Subcutaneous abdominal adipose tissue (tissue), 5 donors: ENCODE measurements at regions not wholly inside any gene's neighbourhood (a gene's known extent, or its start where the extent isn't known, plus 50 kb on each side); places are given as distances from the start of the nearest gene placed in this dataset.

ENCODE experiments used
- H3K27ac ChIP-seq: one replicate; pipeline ENCODE4 v1.7.0; 2013; ENCODE audit warnings: low read depth, mild to moderate bottlenecking, inconsistent platforms, low read length, moderate library complexity
- H3K27me3 ChIP-seq, 5 donors: one replicate each; pipeline ENCODE4 v1.7.0; 2013; ENCODE audit warnings: low read length in 5 of 5, inconsistent platforms in 1 of 5; ENCODE audit not compliant: control insufficient read depth in 5 of 5, insufficient read depth in 4 of 5
- H3K36me3 ChIP-seq, 5 donors: one replicate each; pipeline ENCODE4 v1.7.0; 2013; ENCODE audit warnings: low read length in 5 of 5; ENCODE audit not compliant: control insufficient read depth in 5 of 5, insufficient read depth in 5 of 5
- H3K4me1 ChIP-seq, 5 donors: one replicate each; pipeline ENCODE4 v1.7.0; 2013; ENCODE audit warnings: low read length in 5 of 5, mild to moderate bottlenecking in 3 of 5, moderate library complexity in 1 of 5; ENCODE audit not compliant: control insufficient read depth in 5 of 5, insufficient read depth in 5 of 5
- H3K4me3 ChIP-seq, 5 donors: one replicate each; pipeline ENCODE4 v1.7.0; 2013; ENCODE audit warnings: low read length in 5 of 5, low read depth in 1 of 5
- H3K9ac ChIP-seq, 5 donors: one replicate each; pipeline ENCODE4 v1.7.0; 2013; ENCODE audit warnings: low read length in 5 of 5, mild to moderate bottlenecking in 4 of 5, moderate library complexity in 3 of 5
- H3K9me3 ChIP-seq, 5 donors: one replicate each; pipeline ENCODE4 v1.7.0; 2013; ENCODE audit warnings: low read length in 5 of 5; ENCODE audit not compliant: control insufficient read depth in 5 of 5
- donor health status: healthy.
- donor health status: healthy.
- donor health status: healthy.
- donor health status: healthy.
- donor health status: healthy.

DNA sequence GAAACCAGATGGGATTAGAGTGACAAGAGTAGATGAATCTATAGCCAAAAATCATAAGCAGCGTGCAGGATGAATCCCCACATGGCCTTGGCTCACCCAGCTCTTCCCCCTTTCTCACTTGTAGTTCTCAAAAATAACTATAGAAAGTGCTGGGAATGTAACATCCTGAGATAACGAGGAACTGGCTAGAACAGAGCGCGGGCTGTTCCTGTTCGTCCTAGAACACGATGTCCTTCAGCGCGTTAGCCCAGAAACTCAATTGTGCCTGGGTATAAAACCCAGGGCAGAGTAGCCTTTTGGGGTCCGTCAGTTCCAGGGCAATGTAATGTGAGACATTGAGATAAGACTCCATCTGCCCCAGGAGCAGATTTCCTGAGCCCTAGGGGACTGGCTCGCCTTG lies 326.2 kb downstream of the TSHZ3 start:
- no peak overlapping the region for H3K9ac ChIP-seq
- peaks cover 0 to 3% (median 0%) of the 10 kb centered on the region in 5 donors for H3K27me3 ChIP-seq
- no peak overlapping the region for H3K4me3 ChIP-seq
- H3K4me1 ChIP-seq, result no peaks in the 10 kb centered on the region
- no peaks in the 10 kb centered on the region for H3K36me3 ChIP-seq
- no peak overlapping the region for H3K27ac ChIP-seq
- peaks cover 0 to 4% (median 0%) of the 10 kb centered on the region in 5 donors for H3K9me3 ChIP-seq

DNA sequence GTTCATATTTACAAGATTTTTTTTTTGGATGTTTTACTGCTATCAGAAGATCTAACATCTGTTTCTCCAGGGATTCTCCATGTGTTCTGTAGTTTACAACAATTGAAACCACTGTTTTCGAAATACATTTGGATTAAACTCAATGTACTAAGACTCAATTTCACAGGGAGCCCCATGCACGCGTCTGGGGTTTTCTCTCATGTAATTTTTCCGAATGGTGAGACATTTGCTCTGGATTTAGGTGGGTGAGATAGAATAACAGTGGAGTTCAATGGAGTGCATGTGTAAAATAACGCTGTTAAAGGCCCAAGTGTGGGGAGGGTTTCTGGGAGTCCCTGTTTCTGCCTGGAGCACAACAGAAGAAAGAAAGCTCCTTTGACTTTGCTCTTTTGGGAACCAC lies 330.3 kb downstream of the TSHZ3 start:
- H3K9ac ChIP-seq, result no peak overlapping the region
- H3K4me3 ChIP-seq, result no peak overlapping the region

DNA sequence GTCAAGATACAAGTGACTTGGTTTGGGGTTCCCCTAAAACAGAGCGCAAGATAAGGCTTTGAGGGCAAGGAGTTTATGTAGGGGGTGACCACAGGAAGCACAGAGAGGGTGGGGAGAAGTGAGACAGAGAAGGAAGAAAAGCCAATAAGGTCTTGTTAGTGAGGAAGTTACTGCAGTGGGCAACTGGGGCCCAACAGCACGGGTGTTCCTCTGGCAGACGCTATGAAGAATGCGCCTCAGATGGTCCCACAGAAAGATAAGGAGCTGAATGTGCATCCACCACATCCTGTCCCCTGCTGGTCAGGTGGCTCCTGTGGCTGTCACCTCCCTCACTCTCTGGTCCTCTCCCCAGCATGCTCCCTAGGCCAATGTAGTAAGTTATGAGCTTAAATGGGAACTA lies 333.5 kb downstream of the TSHZ3 start:
- Histone ChIP-seq H3K27ac (no peak overlapping the region), H3K9me3 (no peaks in the 10 kb centered on the region), H3K9ac (no peak overlapping the region), H3K27me3 (peaks cover 0 to 3% (median 0%) of the 10 kb centered on the region in 5 donors), H3K4me1 (no peaks in the 10 kb centered on the region), H3K4me3 (no peak overlapping the region), H3K36me3 (no peaks in the 10 kb centered on the region)

More for the DNA sequence above, 330.3 kb downstream of the TSHZ3 start:
- peaks cover 0 to 4% (median 0%) of the 10 kb centered on the region in 5 donors for H3K9me3 ChIP-seq
- H3K4me1 ChIP-seq, result no peaks in the 10 kb centered on the region
- no peaks in the 10 kb centered on the region for H3K36me3 ChIP-seq
- peaks cover 0 to under 1% (median 0%) of the 10 kb centered on the region in 5 donors for H3K27me3 ChIP-seq
- no peak overlapping the region for H3K27ac ChIP-seq

DNA sequence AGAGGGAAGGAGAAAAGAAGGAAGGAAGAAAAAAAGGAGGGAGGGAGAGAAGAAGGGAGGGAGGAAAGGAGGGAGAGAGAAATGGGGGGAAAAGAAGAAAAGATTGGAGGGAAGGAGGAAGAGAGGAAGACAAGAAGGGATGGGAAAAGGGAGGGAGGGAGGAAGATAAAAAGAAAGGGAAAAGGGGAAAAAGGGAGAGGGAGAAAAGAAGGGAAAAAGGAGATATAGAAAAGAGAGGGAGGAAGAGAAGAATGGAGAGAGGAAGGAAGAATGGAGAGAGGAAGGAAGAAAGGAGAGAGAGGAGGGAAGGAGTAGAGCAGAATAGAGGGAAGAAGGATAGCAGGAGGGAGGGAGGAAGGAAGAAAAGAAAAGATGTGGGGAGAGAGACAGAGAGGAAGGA lies 334.6 kb downstream of the TSHZ3 start:
- no peak overlapping the region for H3K27ac ChIP-seq

DNA sequence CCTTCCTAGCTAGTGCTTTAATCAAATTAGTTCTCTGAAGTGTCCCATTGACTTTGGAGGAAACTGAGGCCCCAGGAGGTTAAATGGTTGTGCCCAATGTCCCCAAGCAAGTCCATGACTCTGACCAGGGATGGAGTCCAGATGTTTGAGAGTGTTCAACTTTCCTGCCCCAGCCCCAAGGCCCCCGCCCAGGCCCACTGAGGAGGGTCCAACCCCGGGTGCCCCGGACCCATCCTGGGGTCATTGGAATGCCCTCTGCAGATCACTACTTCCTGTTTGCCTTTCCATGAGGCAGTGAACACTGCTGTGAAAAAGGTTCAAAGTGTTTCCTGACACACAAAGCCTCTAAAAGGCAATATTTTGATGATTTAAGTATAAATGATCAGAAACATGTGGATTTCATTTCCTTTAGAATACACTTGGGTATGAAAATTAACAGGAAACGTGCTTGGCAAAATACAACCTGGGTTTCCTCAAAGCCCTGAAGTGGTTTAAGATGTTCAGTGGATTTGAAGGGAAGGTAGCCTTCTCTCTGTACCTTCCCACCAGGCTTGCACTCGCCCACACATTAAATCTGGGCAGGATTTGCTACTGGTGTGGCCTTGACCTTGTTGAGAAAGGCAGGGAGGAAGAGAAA lies 335.7 kb downstream of the TSHZ3 start:
- Histone ChIP-seq H3K9ac (no peak overlapping the region), H3K9me3 (peaks cover 0 to 3% (median 0%) of the 10 kb centered on the region in 5 donors), H3K27ac (no peak overlapping the region), H3K4me1 (no peaks in the 10 kb centered on the region), H3K4me3 (no peak overlapping the region), H3K27me3 (peaks cover 0 to 3% (median 0%) of the 10 kb centered on the region in 5 donors), H3K36me3 (no peaks in the 10 kb centered on the region)

More for the DNA sequence above, 334.6 kb downstream of the TSHZ3 start:
- Histone ChIP-seq H3K9ac (no peak overlapping the region), H3K9me3 (no peaks in the 10 kb centered on the region), H3K36me3 (no peaks in the 10 kb centered on the region), H3K27me3 (peaks cover 0 to 3% (median 0%) of the 10 kb centered on the region in 5 donors), H3K4me3 (no peak overlapping the region), H3K4me1 (no peaks in the 10 kb centered on the region)

DNA sequence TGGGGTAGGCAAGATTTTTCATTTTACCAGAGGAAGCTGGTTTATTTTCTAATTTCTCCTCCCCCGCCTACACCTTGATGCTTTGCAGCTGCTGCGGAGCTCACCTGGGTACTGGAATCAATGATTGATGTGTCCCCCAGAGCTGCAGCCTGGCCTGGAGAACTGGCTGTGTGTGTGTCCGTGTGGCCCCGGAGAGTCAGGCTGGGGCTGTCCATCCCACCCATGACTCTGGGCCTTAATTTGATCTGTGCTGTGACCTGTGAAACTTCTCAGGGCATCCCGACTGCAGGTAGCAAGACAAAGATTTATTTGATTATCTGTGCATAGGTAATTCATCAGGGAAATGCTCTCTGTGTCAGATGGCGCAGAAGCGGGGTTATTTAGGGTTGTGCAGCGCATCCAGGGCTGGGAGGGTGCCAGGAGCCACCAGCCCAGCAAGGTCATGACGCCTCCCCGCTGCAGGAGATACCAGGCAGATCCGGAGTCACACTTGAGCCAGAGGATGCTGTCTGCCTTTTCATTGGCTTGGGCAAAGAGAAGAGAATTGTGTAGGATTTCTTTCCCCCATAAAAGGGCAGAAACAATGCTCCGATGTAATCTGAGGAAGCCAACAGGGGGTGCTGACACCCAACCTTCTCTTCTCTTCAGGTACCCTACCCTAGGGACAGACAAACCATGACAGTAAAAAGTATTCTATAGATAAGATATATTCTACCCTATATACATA lies 346.6 kb downstream of the TSHZ3 start:
- H3K36me3 ChIP-seq, result no peaks in the 10 kb centered on the region
- H3K9me3 ChIP-seq, result peaks cover 0 to 6% (median 0%) of the 10 kb centered on the region in 5 donors
- H3K4me3 ChIP-seq, result no peak overlapping the region
- peaks cover 0 to 6% (median 0%) of the 10 kb centered on the region in 5 donors for H3K27me3 ChIP-seq
- no peak overlapping the region for H3K9ac ChIP-seq
- H3K27ac ChIP-seq, result no peak overlapping the region
- H3K4me1 ChIP-seq, result no peaks in the 10 kb centered on the region

DNA sequence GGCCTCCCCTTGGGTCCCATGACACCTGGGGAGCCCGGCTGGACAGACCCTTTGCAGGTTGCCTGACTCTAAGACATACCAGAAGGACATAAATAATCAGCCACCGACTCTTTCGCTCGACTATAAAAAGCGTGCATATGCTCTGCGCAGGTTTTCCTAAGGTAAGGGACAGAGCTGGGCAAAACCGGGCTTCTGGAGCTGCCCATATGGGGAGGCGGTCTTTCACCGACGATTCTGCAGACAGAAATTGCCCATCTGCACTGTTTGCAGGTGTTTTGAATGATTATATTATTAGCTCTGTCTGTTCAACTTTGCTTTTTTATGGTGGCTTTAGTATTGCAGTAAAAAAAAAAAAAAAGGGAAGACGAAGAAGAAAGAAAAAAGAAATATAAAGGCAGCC lies 347.2 kb downstream of the TSHZ3 start:
- Histone ChIP-seq H3K27ac (no peak overlapping the region), H3K9me3 (peaks cover 0 to under 1% (median 0%) of the 10 kb centered on the region in 5 donors), H3K9ac (no peak overlapping the region), H3K4me3 (no peak overlapping the region), H3K27me3 (peaks cover 0 to 6% (median 0%) of the 10 kb centered on the region in 5 donors), H3K4me1 (no peaks in the 10 kb centered on the region), H3K36me3 (no peaks in the 10 kb centered on the region)

DNA sequence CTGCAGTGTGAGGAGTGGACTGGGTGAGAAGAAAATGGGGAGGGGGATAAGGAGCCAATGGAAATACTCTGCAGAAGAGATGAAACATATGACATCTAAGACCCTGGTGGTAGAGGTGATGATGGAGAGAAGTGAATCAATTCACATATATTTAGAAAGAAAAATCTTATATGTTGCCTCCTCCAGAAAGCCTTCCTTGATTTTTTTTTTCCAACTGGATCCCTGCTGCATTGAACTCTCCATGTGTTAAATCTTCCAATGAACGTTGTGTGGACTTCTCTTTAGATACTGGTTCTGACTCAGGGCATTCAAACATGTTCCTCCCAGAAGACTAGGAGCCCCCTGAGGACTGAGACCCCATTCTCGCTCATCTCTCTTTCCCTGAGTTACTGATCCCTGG lies 348.3 kb downstream of the TSHZ3 start:
- H3K27me3 ChIP-seq, result peaks cover 0 to 6% (median 0%) of the 10 kb centered on the region in 5 donors
- no peak overlapping the region for H3K9ac ChIP-seq
- no peaks in the 10 kb centered on the region for H3K4me1 ChIP-seq
- no peaks in the 10 kb centered on the region for H3K36me3 ChIP-seq
- H3K9me3 ChIP-seq, result no peaks in the 10 kb centered on the region
- H3K4me3 ChIP-seq, result no peak overlapping the region
- no peak overlapping the region for H3K27ac ChIP-seq

DNA sequence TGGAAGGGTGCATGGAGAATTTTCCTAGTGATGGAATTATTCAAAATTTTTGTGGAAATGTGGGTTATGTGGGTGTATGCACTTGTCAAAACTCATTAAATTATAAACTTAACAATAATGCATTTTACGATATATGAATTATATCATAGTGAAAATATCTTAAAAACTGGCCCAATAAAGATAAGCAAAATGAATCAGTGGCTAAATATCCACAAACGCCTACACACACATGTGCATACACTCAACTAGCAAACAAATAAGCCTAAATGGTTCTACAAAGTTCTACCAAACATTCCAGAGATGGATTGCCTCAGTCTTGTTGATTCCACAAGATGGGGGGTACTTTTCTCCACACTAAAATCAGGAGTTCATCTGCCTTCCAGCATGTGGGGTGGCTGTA lies 349.5 kb downstream of the TSHZ3 start:
- no peak overlapping the region for H3K27ac ChIP-seq
- H3K4me3 ChIP-seq, result no peak overlapping the region
- no peaks in the 10 kb centered on the region for H3K4me1 ChIP-seq
- H3K9ac ChIP-seq, result no peak overlapping the region
- no peaks in the 10 kb centered on the region for H3K36me3 ChIP-seq
- peaks cover 0 to 6% (median 0%) of the 10 kb centered on the region in 5 donors for H3K27me3 ChIP-seq
- H3K9me3 ChIP-seq, result no peaks in the 10 kb centered on the region

DNA sequence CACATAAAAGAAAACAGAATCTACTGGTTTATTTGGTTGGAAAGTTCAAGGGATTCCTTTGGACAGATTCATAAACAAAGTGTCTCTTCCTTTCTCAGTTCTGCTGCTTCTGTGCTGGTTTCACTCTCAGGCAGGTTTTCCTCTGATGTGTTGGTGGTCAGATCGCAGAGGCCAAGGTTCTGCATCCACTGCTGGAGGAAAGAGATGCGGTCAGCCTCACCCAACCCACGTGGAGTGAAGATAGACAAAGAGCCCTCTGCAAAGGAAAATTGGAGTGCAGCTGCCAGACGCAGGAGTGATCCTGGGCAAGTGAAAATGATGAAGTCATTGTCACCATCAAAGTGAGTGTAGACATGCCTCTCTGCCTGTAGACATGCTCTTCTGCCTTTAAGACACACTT lies 352.0 kb downstream of the TSHZ3 start:
- Histone ChIP-seq H3K9me3 (no peaks in the 10 kb centered on the region), H3K27ac (no peak overlapping the region), H3K4me1 (no peaks in the 10 kb centered on the region), H3K9ac (no peak overlapping the region), H3K27me3 (peaks cover 0 to 6% (median 0%) of the 10 kb centered on the region in 5 donors), H3K36me3 (no peaks in the 10 kb centered on the region), H3K4me3 (no peak overlapping the region)
